ENCODE measurements at regions not wholly inside any gene's neighbourhood (a gene's known extent, or its start where the extent isn't known, plus 50 kb on each side); places are given as distances from the start of the nearest gene placed in this dataset.

DNA sequence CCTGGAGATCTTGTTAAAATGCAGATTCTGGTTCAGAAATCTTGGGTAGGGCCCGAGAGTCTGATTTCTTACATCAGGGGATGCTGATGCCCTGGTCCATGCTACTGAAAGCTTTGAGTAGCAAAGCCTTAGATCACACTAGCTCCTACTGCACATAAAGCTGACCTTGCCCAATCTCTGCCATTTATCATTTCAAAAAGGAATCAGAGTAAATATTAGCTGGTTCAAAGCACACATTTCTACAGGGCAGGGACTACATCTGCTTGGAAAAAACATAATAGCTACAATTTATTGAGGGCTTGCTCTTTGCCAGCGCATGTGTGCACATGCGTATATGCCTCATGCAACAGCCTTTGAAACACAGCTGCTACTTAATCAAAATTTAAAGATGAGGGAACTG, 440.4 kb upstream of the ARID1B start:
- H3K36me3 ChIP-seq, result peaks cover 5% of the 10 kb centered on the region
- H3K79me2 ChIP-seq (ENCODE audit: low read depth), result no peaks in the 10 kb centered on the region
- H3K4me2 ChIP-seq, result no peak overlapping the region
- peaks cover 10% of the 10 kb centered on the region for H3K9me3 Mint-ChIP-seq
- H3K27me3 Mint-ChIP-seq (ENCODE audit: insufficient read depth, low read depth), result peaks cover 2% of the 10 kb centered on the region
- H3K27ac Mint-ChIP-seq, result no peak overlapping the region
- H3K27me3 ChIP-seq, result no peaks in the 10 kb centered on the region
- no peak overlapping the region for H3K27ac ChIP-seq
- no peak overlapping the region for H3K9ac ChIP-seq
- H2AFZ ChIP-seq (replicated peaks), result no peak overlapping the region
- peaks cover 6% of the 10 kb centered on the region for H3K4me1 Mint-ChIP-seq
- no peaks in the 10 kb centered on the region for H3K4me1 ChIP-seq
- H3K4me3 ChIP-seq, result no peak overlapping the region
- H3K36me3 Mint-ChIP-seq, result no peaks in the 10 kb centered on the region
- DNase-seq (ENCODE audit: low spot score), result no peak
- no peak overlapping the region for H3K4me3 Mint-ChIP-seq
- H3F3A ChIP-seq (ENCODE audit: low read depth), result no peaks in the 10 kb centered on the region
- no peak for TF ChIP-seq EZH2 (IDR thresholded peaks at IDR 0.05)
- TF ChIP-seq, protein P1, sequence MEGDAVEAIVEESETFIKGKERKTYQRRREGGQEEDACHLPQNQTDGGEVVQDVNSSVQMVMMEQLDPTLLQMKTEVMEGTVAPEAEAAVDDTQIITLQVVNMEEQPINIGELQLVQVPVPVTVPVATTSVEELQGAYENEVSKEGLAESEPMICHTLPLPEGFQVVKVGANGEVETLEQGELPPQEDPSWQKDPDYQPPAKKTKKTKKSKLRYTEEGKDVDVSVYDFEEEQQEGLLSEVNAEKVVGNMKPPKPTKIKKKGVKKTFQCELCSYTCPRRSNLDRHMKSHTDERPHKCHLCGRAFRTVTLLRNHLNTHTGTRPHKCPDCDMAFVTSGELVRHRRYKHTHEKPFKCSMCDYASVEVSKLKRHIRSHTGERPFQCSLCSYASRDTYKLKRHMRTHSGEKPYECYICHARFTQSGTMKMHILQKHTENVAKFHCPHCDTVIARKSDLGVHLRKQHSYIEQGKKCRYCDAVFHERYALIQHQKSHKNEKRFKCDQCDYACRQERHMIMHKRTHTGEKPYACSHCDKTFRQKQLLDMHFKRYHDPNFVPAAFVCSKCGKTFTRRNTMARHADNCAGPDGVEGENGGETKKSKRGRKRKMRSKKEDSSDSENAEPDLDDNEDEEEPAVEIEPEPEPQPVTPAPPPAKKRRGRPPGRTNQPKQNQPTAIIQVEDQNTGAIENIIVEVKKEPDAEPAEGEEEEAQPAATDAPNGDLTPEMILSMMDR (IDR thresholded peaks at IDR 0.05), result no peak
- no peak for TF ChIP-seq EZH2phosphoT487 (IDR thresholded peaks at IDR 0.05)
- peaks cover 9% of the 10 kb centered on the region for H3K9me3 ChIP-seq (ENCODE audit: low read depth)
- no peaks in the 10 kb centered on the region for H4K20me1 ChIP-seq (ENCODE audit: low read depth)

DNA sequence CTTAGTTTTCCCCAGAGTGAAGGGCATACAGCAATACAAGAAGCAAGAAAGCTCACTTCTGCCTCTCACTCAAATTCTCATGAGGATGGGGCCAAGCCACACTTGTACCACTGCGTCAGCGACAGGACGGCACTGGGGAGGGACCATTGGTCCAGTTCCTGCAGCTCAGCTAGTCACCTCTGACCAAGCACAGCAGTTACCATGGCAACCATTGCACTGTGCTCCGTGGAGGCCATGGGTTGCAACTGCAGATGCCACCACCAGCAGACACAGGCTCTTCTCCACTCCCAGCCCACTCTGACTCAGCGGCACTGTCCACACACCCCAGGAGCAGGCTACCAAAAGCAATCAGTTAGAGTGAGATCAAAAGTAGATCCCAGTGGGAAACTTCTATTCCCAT, 441.1 kb upstream of the ARID1B start:
- H3K27ac ChIP-seq, result no peak overlapping the region

DNA sequence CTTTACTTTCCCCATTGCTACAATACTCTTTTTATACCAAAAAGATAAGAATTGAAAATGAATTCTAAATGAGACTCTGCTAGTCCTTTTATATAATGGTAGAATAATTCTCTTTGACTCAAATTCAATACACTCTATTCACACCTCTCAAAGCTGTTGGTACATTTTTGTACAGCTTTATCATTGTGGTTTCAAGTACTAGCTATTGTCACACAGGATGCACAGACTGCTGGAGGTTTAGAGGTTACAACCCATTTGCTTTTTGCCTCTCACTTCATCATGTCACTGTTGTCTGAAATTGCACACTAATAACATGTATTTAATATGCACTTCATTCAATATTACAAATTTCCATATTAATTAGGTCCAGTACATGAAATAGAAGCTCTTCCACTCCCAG, 442.2 kb upstream of the ARID1B start:
- Mint-ChIP-seq H3K27ac (no peak overlapping the region), H3K27me3 (ENCODE audit: insufficient read depth, low read depth) (peaks cover 3% of the 10 kb centered on the region), H3K4me1 (peaks cover 6% of the 10 kb centered on the region), H3K4me3 (no peak overlapping the region), H3K36me3 (no peaks in the 10 kb centered on the region), H3K9me3 (peaks cover 16% of the 10 kb centered on the region)
- Histone ChIP-seq H3K9ac (no peak overlapping the region), H4K20me1 (ENCODE audit: low read depth) (no peaks in the 10 kb centered on the region), H3K36me3 (peaks cover 5% of the 10 kb centered on the region), H3K4me3 (no peak overlapping the region), H3K9me3 (ENCODE audit: low read depth) (peaks cover 10% of the 10 kb centered on the region), H3F3A (ENCODE audit: low read depth) (no peaks in the 10 kb centered on the region), H3K4me2 (no peak overlapping the region), H2AFZ (replicated peaks) (no peak overlapping the region), H3K4me1 (no peaks in the 10 kb centered on the region), H3K79me2 (ENCODE audit: low read depth) (no peaks in the 10 kb centered on the region), H3K27me3 (no peaks in the 10 kb centered on the region), H3K27ac (no peak overlapping the region)
- no peak for TF ChIP-seq EZH2phosphoT487 (IDR thresholded peaks at IDR 0.05)
- TF ChIP-seq EZH2 (IDR thresholded peaks at IDR 0.05), result no peak
- TF ChIP-seq, protein P1 (IDR thresholded peaks at IDR 0.05), result no peak
- no peak for DNase-seq (ENCODE audit: low spot score)

More for the DNA sequence above, 441.1 kb upstream of the ARID1B start:
- Histone ChIP-seq H3K9ac (no peak overlapping the region), H3K36me3 (peaks cover 5% of the 10 kb centered on the region), H3K4me2 (no peak overlapping the region), H3F3A (ENCODE audit: low read depth) (no peaks in the 10 kb centered on the region), H3K27me3 (no peaks in the 10 kb centered on the region), H3K9me3 (ENCODE audit: low read depth) (peaks cover 10% of the 10 kb centered on the region), H3K4me3 (no peak overlapping the region), H3K79me2 (ENCODE audit: low read depth) (no peaks in the 10 kb centered on the region), H3K4me1 (no peaks in the 10 kb centered on the region), H2AFZ (replicated peaks) (no peak overlapping the region), H4K20me1 (ENCODE audit: low read depth) (no peaks in the 10 kb centered on the region)
- peak; percentile 57 for DNase-seq (ENCODE audit: low spot score)
- no peaks in the 10 kb centered on the region for H3K36me3 Mint-ChIP-seq
- no peak overlapping the region for H3K4me3 Mint-ChIP-seq
- peaks cover 2% of the 10 kb centered on the region for H3K27me3 Mint-ChIP-seq (ENCODE audit: insufficient read depth, low read depth)
- no peak overlapping the region for H3K27ac Mint-ChIP-seq
- H3K4me1 Mint-ChIP-seq, result peaks cover 6% of the 10 kb centered on the region
- peaks cover 14% of the 10 kb centered on the region for H3K9me3 Mint-ChIP-seq
- TF ChIP-seq EZH2 (IDR thresholded peaks at IDR 0.05) (no peak), EZH2phosphoT487 (IDR thresholded peaks at IDR 0.05) (no peak)
- TF ChIP-seq, protein P1 (IDR thresholded peaks at IDR 0.05), result no peak

All from neural progenitor cell (in vitro differentiated cells).